GM13977 (cell line): ENCODE measurements at regions not wholly inside any gene's neighbourhood (a gene's known extent, or its start where the extent isn't known, plus 50 kb on each side); places are given as distances from the start of the nearest gene placed in this dataset.

Source experiments
- DNase-seq: peaks from one replicate; pipeline ENCODE4 v3.0.0; 2012; ENCODE audit warnings: low spot score
- CTCF ChIP-seq: IDR thresholded peaks from 2 replicates; pipeline ENCODE4 v1.5.1; 2012; ENCODE audit warnings: mild to moderate bottlenecking, control low read depth; ENCODE audit not compliant: insufficient read depth; ENCODE audit errors: extremely low read depth, missing control alignments
- in situ Hi-C: fragments of 300-500 bp; cut with MboI; formaldehyde crosslinking; loops from one replicate; pipeline ENCODE4 v1.12.0; 2022; ENCODE audit warnings: low sequenced_read_pairs, low pct_unique_long_range_greater_than_20kb, mixed read lengths, inconsistent platforms; ENCODE audit not compliant: unreplicated experiment

- no peak for TF ChIP-seq CTCF
- no peak for DNase-seq
- in situ Hi-C loops: no loop called here
Measured at GRCh38 chr11:28571371-28571770, 463.2 kb downstream of the METTL15 start.

- TF ChIP-seq CTCF: no peak
- in situ Hi-C loops: no loop called here
- no peak for DNase-seq
Measured at GRCh38 chr11:28569106-28569505, 460.9 kb downstream of the METTL15 start.

- in situ Hi-C loops: no loop called here
- DNase-seq: no peak
- no peak for TF ChIP-seq CTCF
Measured at GRCh38 chr11:28566339-28567089, 458.3 kb downstream of the METTL15 start.

- in situ Hi-C loops: no loop called here
Measured at GRCh38 chr11:28559492-28559891, 451.3 kb downstream of the METTL15 start.

GRCh38 chr11:28547321-28547741 lies 439.1 kb downstream of the METTL15 start:
- no peak for TF ChIP-seq CTCF
- no peak for DNase-seq
- in situ Hi-C loops: loop anchor here (25.0 kb wide), 1 partner anchor 835 kb away; the partner anchor contains the start of gene BDNF

More at GRCh38 chr11:28559492-28559891, 451.3 kb downstream of the METTL15 start:
- no peak for DNase-seq
- TF ChIP-seq CTCF: no peak

- no peak for DNase-seq
- in situ Hi-C loops: loop anchor here (25.0 kb wide), 1 partner anchor 833 kb away; the partner anchor contains the start of gene BDNF
- no peak for TF ChIP-seq CTCF
Measured at GRCh38 chr11:28545536-28545935, 437.3 kb downstream of the METTL15 start.

GRCh38 chr11:28542561-28542960 lies 434.4 kb downstream of the METTL15 start:
- in situ Hi-C loops: loop anchor here (25.0 kb wide), 1 partner anchor 830 kb away; the partner anchor contains the start of gene BDNF
- no peak for DNase-seq
- no peak for TF ChIP-seq CTCF
